ENCODE measurements at regions not wholly inside any gene's neighbourhood (a gene's known extent, or its start where the extent isn't known, plus 50 kb on each side); places are given as distances from the start of the nearest gene placed in this dataset.

DNA sequence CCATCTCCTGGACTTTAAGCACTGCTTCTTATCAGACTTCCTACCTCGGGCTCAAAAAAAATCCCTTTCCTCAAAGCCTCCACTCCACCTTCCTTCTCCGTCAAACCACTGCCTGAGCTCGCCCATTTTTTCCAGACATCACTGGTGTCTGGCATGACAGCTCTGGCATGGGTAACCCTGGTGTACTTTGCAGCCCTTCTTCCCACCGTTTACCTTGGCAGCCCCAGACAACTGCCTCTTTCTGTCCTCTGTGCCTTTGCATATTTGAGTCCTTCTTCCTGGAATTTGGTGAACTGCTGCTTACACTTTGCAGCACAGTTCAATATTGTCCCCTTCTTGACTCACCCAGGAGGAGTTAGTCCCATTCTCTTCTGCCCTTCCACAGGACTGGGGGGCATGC is 144.6 kb upstream of the TBX20 start:
- H3K36me3 Mint-ChIP-seq: no peaks in the 10 kb centered on the region
- peaks cover 2 to 3% (median 3%) of the 10 kb centered on the region in 3 donors for H3K27me3 Mint-ChIP-seq (ENCODE audit: low read depth in 3 of 3)
- peaks cover 0 to 1% (median 0%) of the 10 kb centered on the region in 6 donors for H3K9me3 Mint-ChIP-seq
- DNase-seq: no peak
- H3K4me1 Mint-ChIP-seq: no peaks in the 10 kb centered on the region
- H3K27ac Mint-ChIP-seq: no peak overlapping the region
- no peak overlapping the region for H3K4me3 Mint-ChIP-seq

- Mint-ChIP-seq H3K36me3 (no peaks in the 10 kb centered on the region), H3K27me3 (ENCODE audit: low read depth in 3 of 3) (peaks cover 0 to 4% (median 0%) of the 10 kb centered on the region in 3 donors), H3K9me3 (no peaks in the 10 kb centered on the region), H3K4me3 (no peak overlapping the region), H3K27ac (no peak overlapping the region), H3K4me1 (no peaks in the 10 kb centered on the region)
- DNase-seq: no peak
Observed at GRCh38 chr7:35390146-35390545, 136.2 kb upstream of the TBX20 start.

DNA sequence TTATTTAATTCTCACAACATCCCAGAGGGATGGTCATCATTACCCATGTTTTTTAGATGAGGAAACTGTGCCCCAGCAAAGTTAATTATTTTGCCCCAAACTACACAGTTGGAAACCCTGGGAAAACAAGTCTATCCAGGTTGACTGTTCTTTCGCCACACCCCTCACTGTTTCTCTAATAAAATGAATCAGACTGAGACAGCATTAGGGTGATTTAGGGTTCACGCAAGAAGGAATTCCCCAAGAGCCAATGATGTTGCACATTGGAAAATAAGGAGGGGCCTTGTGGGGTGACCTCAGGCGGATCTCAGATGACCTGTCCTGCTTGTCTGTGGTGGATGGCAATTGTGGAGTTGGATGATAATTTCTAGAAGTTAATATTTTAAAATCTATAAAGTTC is 135.7 kb upstream of the TBX20 start:
- DNase-seq: no peak
- H3K4me1 Mint-ChIP-seq: no peaks in the 10 kb centered on the region
- no peak overlapping the region for H3K4me3 Mint-ChIP-seq
- H3K36me3 Mint-ChIP-seq: no peaks in the 10 kb centered on the region
- H3K27ac Mint-ChIP-seq: no peak overlapping the region
- H3K9me3 Mint-ChIP-seq: no peaks in the 10 kb centered on the region
- H3K27me3 Mint-ChIP-seq (ENCODE audit: low read depth in 3 of 3): peaks cover 0 to 2% (median 0%) of the 10 kb centered on the region in 3 donors

- Mint-ChIP-seq H3K4me1 (no peaks in the 10 kb centered on the region), H3K9me3 (no peaks in the 10 kb centered on the region), H3K27me3 (ENCODE audit: low read depth in 3 of 3) (peaks cover 0 to 5% (median 0%) of the 10 kb centered on the region in 3 donors), H3K27ac (no peak overlapping the region), H3K36me3 (no peaks in the 10 kb centered on the region), H3K4me3 (no peak overlapping the region)
- no peak for DNase-seq
Observed at GRCh38 chr7:35386816-35387706, 133.2 kb upstream of the TBX20 start.

DNA sequence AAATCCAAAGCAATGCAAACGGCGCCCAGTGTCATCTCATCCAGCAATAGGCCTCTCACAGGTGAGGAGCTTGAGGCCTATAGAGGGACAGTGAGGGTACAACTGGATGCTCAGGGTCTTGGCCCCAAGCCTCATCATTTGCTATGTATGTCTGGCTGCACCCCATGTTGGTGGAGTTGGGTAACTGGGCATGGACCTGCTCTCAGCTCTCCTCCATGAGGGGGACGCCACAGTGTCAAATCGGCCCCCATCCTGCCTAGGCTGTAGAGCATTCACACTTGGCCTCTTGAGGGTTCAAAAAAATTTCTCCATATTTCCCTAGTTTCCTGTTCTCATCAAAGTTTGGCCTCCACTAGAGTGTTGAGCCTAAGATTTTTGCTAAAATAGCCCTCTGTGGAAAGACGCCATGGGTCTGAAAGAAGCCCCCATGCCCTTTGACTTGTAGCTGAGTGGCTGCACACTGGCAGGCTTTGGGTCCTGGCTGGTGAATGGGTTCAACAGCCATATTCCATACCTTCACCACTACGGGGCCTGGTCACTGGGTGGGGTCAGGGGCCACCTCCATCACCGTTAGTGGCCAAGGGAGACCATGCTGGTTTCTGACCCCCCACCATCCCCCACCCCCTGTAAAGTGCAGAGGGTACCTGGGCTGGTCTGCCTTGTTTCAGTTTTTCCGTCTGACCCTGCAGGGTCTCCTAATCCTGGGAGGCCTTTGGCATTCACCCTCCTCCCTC is 132.3 kb upstream of the TBX20 start:
- Mint-ChIP-seq H3K4me1 (no peaks in the 10 kb centered on the region), H3K36me3 (no peaks in the 10 kb centered on the region), H3K27ac (no peak overlapping the region), H3K27me3 (ENCODE audit: low read depth in 3 of 3) (peaks cover 0 to 7% (median 0%) of the 10 kb centered on the region in 3 donors), H3K4me3 (no peak overlapping the region), H3K9me3 (no peaks in the 10 kb centered on the region)
- no peak for DNase-seq

- DNase-seq: no peak
- Mint-ChIP-seq H3K27ac (no peak overlapping the region), H3K4me1 (no peaks in the 10 kb centered on the region), H3K36me3 (no peaks in the 10 kb centered on the region), H3K4me3 (no peak overlapping the region), H3K27me3 (ENCODE audit: low read depth in 3 of 3) (peaks cover 0 to 7% (median 0%) of the 10 kb centered on the region in 3 donors), H3K9me3 (no peaks in the 10 kb centered on the region)
Observed at GRCh38 chr7:35384761-35385700, 131.1 kb upstream of the TBX20 start.

DNA sequence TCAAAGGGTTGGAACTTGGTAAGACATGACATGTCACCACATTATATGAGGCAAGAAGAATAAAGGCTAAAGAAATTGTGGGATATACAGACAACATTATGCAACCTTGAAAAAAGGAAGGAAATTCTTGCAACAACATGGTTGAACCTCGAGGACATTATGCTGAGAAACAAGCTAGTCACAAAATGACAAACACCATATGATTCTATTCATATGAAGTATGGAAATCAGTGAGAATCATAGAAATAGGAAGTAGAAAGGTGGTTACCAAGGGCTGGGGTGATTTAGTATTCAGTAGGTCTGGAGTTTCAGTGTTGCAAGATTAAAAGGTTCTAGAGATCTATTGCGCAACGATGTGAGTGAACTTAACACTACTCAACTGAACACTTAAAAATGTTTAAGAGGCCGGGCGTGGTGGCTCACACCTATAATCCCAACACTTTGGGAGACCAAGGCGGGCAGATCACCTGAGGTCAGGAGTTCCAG is 126.9 kb upstream of the TBX20 start:
- H3K36me3 Mint-ChIP-seq: no peaks in the 10 kb centered on the region
- peaks cover 0 to 10% (median 5%) of the 10 kb centered on the region in 3 donors for H3K27me3 Mint-ChIP-seq (ENCODE audit: low read depth in 3 of 3)
- DNase-seq: no peak
- no peaks in the 10 kb centered on the region for H3K4me1 Mint-ChIP-seq
- no peaks in the 10 kb centered on the region for H3K9me3 Mint-ChIP-seq
- no peak overlapping the region for H3K4me3 Mint-ChIP-seq
- no peak overlapping the region for H3K27ac Mint-ChIP-seq

GRCh38 chr7:35379481-35379880 is 125.6 kb upstream of the TBX20 start:
- Mint-ChIP-seq H3K36me3 (no peaks in the 10 kb centered on the region), H3K9me3 (no peaks in the 10 kb centered on the region), H3K27me3 (ENCODE audit: low read depth in 3 of 3) (peaks cover 0 to 14% (median 5%) of the 10 kb centered on the region in 3 donors), H3K4me1 (no peaks in the 10 kb centered on the region), H3K27ac (no peak overlapping the region), H3K4me3 (no peak overlapping the region)
- DNase-seq: no peak

DNA sequence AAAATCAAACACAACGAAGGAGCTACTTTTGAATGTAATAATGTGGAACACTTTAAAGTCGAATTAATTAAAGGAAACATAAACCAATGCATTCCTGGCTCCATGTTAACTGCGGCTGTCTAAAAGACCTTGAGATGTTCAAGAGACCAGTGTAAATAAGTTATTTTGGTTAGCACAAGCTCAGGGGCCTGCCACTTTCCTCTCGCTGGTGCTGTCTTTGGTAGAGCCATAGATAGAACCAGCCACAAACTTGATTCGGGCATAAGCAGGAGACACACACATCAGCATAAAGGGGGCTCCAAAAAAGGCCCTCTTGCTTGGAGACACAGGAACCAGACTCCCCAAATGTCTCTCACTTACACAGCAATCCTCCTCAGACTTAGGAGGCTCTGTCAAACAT is 121.6 kb upstream of the TBX20 start:
- Mint-ChIP-seq H3K9me3 (no peaks in the 10 kb centered on the region), H3K4me1 (no peaks in the 10 kb centered on the region), H3K4me3 (no peak overlapping the region), H3K27me3 (ENCODE audit: low read depth in 3 of 3) (peaks cover 0 to 9% (median 6%) of the 10 kb centered on the region in 3 donors), H3K27ac (no peak overlapping the region), H3K36me3 (no peaks in the 10 kb centered on the region)
- DNase-seq: no peak

GRCh38 chr7:35374858-35375257 is 121.0 kb upstream of the TBX20 start:
- peaks cover 0 to 9% (median 7%) of the 10 kb centered on the region in 3 donors for H3K27me3 Mint-ChIP-seq (ENCODE audit: low read depth in 3 of 3)
- no peaks in the 10 kb centered on the region for H3K4me1 Mint-ChIP-seq

GRCh38 chr7:35371221-35371620 is 117.3 kb upstream of the TBX20 start:
- Mint-ChIP-seq H3K36me3 (no peaks in the 10 kb centered on the region), H3K27me3 (ENCODE audit: low read depth in 3 of 3) (peaks cover 0 to 6% (median 4%) of the 10 kb centered on the region in 3 donors), H3K4me3 (no peak overlapping the region), H3K27ac (no peak overlapping the region), H3K9me3 (peaks cover 0 to 2% (median 0%) of the 10 kb centered on the region in 6 donors), H3K4me1 (no peaks in the 10 kb centered on the region)
- DNase-seq: no peak

More at GRCh38 chr7:35374858-35375257, 121.0 kb upstream of the TBX20 start:
- Mint-ChIP-seq H3K27ac (no peak overlapping the region), H3K9me3 (no peaks in the 10 kb centered on the region), H3K36me3 (no peaks in the 10 kb centered on the region), H3K4me3 (no peak overlapping the region)
- no peak for DNase-seq

- H3K27me3 Mint-ChIP-seq (ENCODE audit: low read depth in 3 of 3): peaks cover 0 to 6% (median 3%) of the 10 kb centered on the region in 3 donors
- H3K4me3 Mint-ChIP-seq: no peak overlapping the region
- H3K36me3 Mint-ChIP-seq: no peaks in the 10 kb centered on the region
- H3K27ac Mint-ChIP-seq: no peak overlapping the region
- H3K9me3 Mint-ChIP-seq: peaks cover 0 to 2% (median 0%) of the 10 kb centered on the region in 6 donors
- DNase-seq: no peak
- H3K4me1 Mint-ChIP-seq: no peaks in the 10 kb centered on the region
Observed at GRCh38 chr7:35370687-35371086, 116.8 kb upstream of the TBX20 start.
